LNCaP clone FGC (cell line): ENCODE measurements at regions not wholly inside any gene's neighbourhood (a gene's known extent, or its start where the extent isn't known, plus 50 kb on each side); places are given as distances from the start of the nearest gene placed in this dataset.

Source experiments
- DNase-seq: peaks from one replicate; pipeline ENCODE4 v3.0.0-alpha.2; 2011; ENCODE audit warnings: low read depth
- H3K4me3 ChIP-seq: 2 replicates; pipeline ENCODE4 v1.5.1; 2011; ENCODE audit warnings: mild to moderate bottlenecking, low read depth, low read length, control low read depth
- TF ChIP-seq, protein P1 (sequence below): IDR thresholded peaks from 2 replicates; pipeline ENCODE4 v1.5.1; 2012; ENCODE audit warnings: mild to moderate bottlenecking; ENCODE audit not compliant: control insufficient read depth, insufficient read depth; ENCODE audit errors: extremely low read depth

DNA sequence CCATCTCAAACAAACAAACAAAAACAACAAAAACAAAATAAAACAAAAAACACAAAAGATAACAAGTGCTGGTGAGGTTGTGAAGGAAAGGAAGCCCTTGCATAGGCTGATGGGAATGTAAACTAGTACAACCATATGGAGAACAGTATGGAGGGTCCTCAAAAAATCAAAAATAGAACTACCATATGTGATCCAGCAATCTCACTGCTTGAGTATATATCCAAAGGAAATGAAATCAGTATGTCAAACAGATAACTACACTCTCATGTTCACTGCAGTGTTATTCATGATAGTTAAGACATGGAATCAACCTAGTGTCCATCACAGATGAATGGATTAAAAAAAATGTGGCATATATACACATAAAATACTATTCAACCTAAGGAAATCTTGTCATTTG is 395.7 kb upstream of the SLC24A2 start:
- no peak overlapping the region for H3K4me3 ChIP-seq
- TF ChIP-seq, protein P1, sequence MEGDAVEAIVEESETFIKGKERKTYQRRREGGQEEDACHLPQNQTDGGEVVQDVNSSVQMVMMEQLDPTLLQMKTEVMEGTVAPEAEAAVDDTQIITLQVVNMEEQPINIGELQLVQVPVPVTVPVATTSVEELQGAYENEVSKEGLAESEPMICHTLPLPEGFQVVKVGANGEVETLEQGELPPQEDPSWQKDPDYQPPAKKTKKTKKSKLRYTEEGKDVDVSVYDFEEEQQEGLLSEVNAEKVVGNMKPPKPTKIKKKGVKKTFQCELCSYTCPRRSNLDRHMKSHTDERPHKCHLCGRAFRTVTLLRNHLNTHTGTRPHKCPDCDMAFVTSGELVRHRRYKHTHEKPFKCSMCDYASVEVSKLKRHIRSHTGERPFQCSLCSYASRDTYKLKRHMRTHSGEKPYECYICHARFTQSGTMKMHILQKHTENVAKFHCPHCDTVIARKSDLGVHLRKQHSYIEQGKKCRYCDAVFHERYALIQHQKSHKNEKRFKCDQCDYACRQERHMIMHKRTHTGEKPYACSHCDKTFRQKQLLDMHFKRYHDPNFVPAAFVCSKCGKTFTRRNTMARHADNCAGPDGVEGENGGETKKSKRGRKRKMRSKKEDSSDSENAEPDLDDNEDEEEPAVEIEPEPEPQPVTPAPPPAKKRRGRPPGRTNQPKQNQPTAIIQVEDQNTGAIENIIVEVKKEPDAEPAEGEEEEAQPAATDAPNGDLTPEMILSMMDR: no peak
- DNase-seq: no peak

DNA sequence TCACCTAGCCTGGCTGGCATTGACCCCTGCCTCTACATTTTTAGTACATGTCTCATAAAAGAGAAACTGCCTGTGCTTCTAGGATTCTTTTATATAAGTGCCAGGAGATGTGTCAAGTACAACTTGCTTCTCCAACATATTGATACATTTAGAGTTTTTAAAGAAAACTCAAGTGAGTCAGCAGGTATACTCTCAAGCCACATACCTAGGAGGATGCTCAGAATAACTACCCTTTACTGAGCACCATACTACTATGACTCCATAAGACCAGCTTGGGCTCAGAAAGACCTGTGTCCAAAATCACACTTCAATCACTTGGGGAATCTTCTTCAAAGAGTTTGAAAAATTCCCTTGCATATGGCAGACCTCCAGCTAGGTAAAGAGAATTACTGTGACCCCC is 389.8 kb upstream of the SLC24A2 start:
- DNase-seq: no peak
- TF ChIP-seq, protein P1: no peak
- no peak overlapping the region for H3K4me3 ChIP-seq

GRCh38 chr9:20178197-20178596 is 389.4 kb upstream of the SLC24A2 start:
- DNase-seq: no peak
- TF ChIP-seq, protein P1: no peak
- H3K4me3 ChIP-seq: no peak overlapping the region

- H3K4me3 ChIP-seq: no peak overlapping the region
- TF ChIP-seq, protein P1: no peak
- DNase-seq: no peak
Observed at GRCh38 chr9:20170122-20170521, 381.3 kb upstream of the SLC24A2 start.

DNA sequence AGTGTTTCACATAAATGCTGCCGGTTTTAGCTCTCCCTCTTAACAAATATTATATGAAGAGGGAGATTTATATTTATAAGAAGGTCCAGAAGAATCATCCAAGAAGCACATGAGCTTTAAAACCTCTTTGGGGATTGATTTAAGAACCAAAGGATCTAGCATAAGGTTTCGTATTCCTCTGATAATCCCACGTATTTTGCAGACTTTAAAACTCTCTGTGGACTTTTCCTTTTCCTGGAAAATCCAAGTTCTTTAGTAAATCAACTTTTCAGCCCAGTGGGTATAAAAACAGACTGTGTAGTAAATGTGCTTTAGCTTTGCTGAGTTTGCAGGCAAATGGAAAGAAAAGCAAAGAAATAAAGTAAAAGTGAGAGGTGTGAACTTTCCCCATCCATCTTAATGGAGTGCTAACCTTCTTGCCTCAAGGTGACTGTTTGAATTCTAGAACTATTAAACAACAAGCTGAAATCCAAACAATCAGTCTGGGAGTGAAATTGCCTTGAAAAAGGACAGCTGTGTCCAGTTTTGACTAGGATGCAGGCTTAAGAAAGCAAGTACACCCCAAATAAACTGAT is 363.4 kb upstream of the SLC24A2 start:
- no peak overlapping the region for H3K4me3 ChIP-seq
- no peak for DNase-seq
- TF ChIP-seq, protein P1: no peak

- DNase-seq: no peak
- TF ChIP-seq, protein P1: no peak
- H3K4me3 ChIP-seq: no peak overlapping the region
Observed at GRCh38 chr9:20148416-20148815, 359.6 kb upstream of the SLC24A2 start.

GRCh38 chr9:20144197-20144596 is 355.4 kb upstream of the SLC24A2 start:
- TF ChIP-seq, protein P1: no peak
- no peak overlapping the region for H3K4me3 ChIP-seq
- DNase-seq: no peak
